Activated naive CD8-positive, alpha-beta T cell treated with anti-CD3 and anti-CD28 coated beads for 36 hours (primary cell): ENCODE measurements at regions not wholly inside any gene's neighbourhood (a gene's known extent, or its start where the extent isn't known, plus 50 kb on each side); places are given as distances from the start of the nearest gene placed in this dataset.
"Not testable (repeated sequence)": the region's sequence is repeated elsewhere in the genome, so short reads cannot be mapped to it uniquely, and the experiment has no call there.

Source experiments
- DNase-seq: peaks from one replicate; pipeline ENCODE4 v3.0.0; 2021
- H3K27ac Mint-ChIP-seq: one replicate; pipeline ENCODE4 v1.8.0; 2022; ENCODE audit warnings: mild to moderate bottlenecking, moderate library complexity, mixed read lengths
- H3K27me3 Mint-ChIP-seq: one replicate; pipeline ENCODE4 v1.8.0; 2022; ENCODE audit warnings: mild to moderate bottlenecking, mixed read lengths
- H3K36me3 Mint-ChIP-seq: one replicate; pipeline ENCODE4 v1.8.0; 2021; ENCODE audit warnings: mild to moderate bottlenecking, mixed read lengths
- H3K4me1 Mint-ChIP-seq: one replicate; pipeline ENCODE4 v1.8.0; 2021; ENCODE audit warnings: mixed read lengths
- H3K4me3 Mint-ChIP-seq: one replicate; pipeline ENCODE4 v1.8.0; 2022; ENCODE audit warnings: mild to moderate bottlenecking, moderate library complexity, mixed read lengths
- H3K9me3 Mint-ChIP-seq: one replicate; pipeline ENCODE4 v1.8.0; 2022; ENCODE audit warnings: mixed read lengths

DNA sequence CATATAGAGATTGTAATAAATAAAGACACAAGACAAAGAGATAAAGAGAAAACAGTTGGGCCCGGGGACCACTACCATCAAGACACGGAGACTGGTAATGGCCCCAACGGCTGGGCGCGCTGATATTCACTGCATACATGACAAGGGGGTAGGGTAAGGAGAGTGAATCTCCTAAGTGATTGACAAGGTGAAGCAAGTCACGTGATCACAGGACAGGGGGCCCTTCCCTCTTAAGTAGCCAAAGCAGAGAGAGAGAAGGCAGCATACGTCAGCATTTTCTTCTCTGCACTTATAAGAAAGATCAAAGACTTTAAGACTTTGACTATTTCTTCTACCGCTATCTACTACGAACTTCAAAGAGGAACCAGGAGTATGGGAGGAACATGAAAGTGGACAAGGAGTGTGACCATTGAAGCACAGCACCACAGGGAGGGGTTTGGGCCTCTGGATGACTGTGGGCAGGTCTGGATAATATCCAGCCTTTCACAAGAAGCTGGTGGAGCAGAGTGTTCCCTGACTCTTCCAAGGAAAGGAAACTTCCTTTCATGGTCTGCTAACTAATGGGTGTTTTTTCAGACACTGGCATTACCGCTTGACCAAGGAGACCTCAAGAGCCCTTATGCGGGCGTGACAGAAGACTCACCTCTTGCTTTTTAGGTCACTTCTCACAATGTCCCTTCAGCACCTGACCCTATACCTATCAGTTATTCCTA is 75.6 kb downstream of the MRPL39 start:
- not testable (repeated sequence) for DNase-seq, H3K36me3 Mint-ChIP-seq, H3K27ac Mint-ChIP-seq, H3K4me3 Mint-ChIP-seq, H3K27me3 Mint-ChIP-seq, H3K4me1 Mint-ChIP-seq
- H3K9me3 Mint-ChIP-seq, result peaks cover 19% of the 10 kb centered on the region

DNA sequence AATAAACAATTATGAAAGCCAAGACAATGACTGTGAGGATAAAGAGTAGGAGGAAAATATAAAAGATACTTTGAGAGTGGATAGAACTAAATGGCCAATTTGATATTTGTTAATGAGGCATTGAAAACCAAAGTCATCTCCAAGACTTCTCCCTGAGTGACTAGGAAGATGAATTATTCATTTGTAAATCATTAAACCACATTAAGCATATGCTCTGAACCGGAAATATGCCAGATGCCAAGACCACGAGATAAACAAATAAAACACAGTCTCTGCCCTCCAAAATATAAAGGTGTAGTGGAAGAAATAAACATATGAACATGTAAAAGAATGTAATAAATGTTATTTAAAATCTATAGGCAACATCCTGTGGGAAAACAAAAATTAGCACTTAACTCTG is 78.8 kb downstream of the MRPL39 start:
- H3K27me3 Mint-ChIP-seq, result no peaks in the 10 kb centered on the region
- no peak overlapping the region for H3K4me3 Mint-ChIP-seq
- H3K27ac Mint-ChIP-seq, result no peak overlapping the region
- H3K4me1 Mint-ChIP-seq, result peaks cover 2% of the 10 kb centered on the region
- H3K36me3 Mint-ChIP-seq, result no peaks in the 10 kb centered on the region
- no peak for DNase-seq
- H3K9me3 Mint-ChIP-seq, result peaks cover 9% of the 10 kb centered on the region

DNA sequence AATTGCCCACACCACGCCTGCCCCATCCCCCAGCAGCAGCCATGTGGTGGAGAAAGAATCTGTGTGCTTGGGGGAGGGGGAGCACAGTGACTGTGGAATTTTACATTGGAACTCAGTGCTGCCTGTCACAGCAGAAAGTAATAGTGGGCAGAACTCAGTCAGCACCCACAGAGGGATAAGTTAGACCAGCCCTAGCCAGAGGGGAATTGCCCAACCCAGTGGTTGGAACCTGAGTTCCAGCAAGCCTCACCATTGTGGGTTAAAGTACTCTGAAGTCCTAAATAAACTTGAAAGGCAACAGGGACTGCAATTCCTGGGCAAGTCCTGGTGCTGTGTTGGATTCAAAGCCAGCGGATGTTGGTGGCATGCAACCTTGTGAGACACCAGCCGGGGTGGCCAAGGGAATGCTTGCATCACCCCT is 88.8 kb downstream of the MRPL39 start:
- peaks cover 21% of the 10 kb centered on the region for H3K36me3 Mint-ChIP-seq
- DNase-seq, result no peak
- H3K27me3 Mint-ChIP-seq, result peaks cover 10% of the 10 kb centered on the region
- no peak overlapping the region for H3K27ac Mint-ChIP-seq
- H3K4me3 Mint-ChIP-seq, result no peak overlapping the region
- peaks cover 18% of the 10 kb centered on the region for H3K9me3 Mint-ChIP-seq
- peaks cover 22% of the 10 kb centered on the region for H3K4me1 Mint-ChIP-seq

DNA sequence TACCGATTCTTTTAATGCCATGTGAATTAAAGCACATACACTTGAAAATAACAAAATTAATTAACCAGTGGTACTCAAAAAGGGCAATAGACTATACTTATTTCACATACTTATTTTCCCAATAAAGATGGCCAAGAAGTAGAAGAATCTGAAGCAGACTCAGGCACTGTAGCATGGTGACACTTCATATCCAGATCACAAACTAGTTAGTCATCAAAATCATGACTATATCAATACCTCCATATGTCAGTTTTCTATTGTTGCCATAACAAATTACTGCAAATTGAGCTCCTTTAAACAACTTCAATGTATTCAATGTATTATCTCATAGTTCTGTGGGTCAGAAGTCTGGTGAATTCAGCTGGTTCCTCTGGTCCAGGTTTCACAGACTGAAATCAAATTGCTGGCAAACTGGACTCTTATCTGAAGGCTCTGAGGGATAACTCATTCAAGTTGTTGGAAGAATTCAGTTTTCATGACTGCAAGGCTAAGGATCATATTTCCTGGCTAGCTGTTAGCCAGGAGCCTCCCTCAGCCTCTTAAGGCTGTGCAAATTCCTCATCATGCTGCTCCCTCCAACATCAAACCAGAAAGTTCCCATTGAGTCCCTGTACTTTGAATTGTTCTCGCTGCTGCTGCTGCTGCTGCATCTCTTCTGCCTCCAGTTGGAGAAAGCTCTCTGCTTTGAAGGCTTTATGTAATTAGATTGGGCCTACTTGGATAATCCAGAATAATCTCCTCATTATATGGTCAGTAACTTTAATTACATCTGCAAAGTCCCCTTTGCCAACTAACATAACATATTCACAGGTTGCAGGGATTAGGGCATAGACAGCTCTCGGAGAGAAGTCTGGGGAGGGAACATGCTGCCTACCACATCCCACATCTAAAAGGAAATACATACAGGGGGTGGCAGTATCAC is 91.5 kb downstream of the MRPL39 start:
- H3K9me3 Mint-ChIP-seq, result peaks cover 19% of the 10 kb centered on the region
- H3K27ac Mint-ChIP-seq, result no peak overlapping the region
- peaks cover 4% of the 10 kb centered on the region for H3K27me3 Mint-ChIP-seq

DNA sequence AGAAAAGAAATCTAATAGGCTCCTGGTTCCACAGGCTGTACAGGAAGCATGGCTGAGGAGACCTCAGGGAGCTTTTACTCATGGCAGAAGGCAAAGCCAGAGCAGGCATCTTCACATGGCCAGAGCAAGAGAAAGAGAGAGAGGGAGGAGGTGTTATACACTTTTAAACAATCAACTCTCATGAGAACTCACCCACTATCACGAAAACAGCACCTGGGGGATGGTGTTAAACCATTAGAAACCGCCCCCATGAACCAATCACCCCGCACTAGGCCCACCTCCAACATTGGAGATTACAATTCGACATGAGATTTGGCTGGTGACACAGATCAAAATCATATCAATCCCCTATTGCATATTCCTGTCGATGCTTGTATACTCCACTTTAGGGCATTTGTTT is 93.5 kb downstream of the MRPL39 start:
- peak overlapping the region; percentile 75 for H3K27ac Mint-ChIP-seq
- H3K27me3 Mint-ChIP-seq, result no peaks in the 10 kb centered on the region
- peaks cover 50% of the 10 kb centered on the region for H3K4me1 Mint-ChIP-seq
- H3K9me3 Mint-ChIP-seq, result peaks cover 17% of the 10 kb centered on the region
- no peak overlapping the region for H3K4me3 Mint-ChIP-seq
- DNase-seq, result no peak
- H3K36me3 Mint-ChIP-seq, result peaks cover 34% of the 10 kb centered on the region

More for the DNA sequence above, 91.5 kb downstream of the MRPL39 start:
- H3K4me1 Mint-ChIP-seq, result peaks cover 41% of the 10 kb centered on the region
- H3K4me3 Mint-ChIP-seq, result no peak overlapping the region
- DNase-seq, result no peak
- H3K36me3 Mint-ChIP-seq, result peaks cover 38% of the 10 kb centered on the region

DNA sequence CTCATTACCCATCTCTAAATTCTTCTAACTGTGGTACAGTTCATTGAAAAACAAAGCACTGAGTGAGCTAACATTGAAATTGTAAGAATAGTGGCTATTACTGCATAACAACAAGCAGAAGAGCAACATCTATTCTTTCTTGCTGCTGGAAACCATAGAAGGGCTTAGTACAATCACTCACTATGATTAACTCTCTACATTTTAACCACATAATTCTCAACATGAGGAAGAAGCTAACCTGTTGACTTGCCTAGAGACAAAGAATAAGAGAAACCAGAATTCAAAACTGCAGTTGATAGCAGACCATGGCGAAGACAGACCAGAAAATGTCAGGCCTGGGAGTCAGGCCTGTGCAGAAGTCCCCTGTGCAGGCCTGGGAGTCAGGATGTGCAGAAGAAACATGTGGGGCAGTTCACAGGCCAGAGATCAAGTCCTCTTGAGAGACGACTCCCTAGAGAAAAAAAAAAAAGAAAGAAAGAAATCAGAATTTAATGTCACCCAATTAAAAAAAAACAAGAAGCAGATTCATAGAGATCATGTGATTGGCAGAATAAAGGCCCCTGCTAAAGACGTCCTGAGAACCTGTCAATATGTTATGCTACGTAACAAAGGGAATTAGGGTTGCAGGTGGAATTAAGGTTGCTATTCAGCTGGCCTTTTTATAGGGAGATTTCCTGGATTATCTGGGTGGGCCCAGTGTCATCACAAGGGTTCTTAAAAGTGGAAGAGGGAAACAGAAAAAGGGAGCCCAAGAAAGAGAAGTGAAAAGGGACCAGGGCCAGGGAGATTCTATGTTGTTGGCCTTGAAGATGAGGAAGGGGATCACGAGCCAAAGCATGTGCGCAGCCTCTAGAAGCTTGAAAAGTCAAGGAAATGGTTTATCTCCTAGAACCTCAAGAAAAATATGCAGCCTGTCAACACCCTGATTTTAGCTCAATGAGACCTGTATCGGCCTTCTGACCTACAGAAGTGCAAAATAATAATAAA is 94.9 kb downstream of the MRPL39 start:
- peaks cover 63% of the 10 kb centered on the region for H3K4me1 Mint-ChIP-seq
- no peaks in the 10 kb centered on the region for H3K27me3 Mint-ChIP-seq
- H3K9me3 Mint-ChIP-seq, result peaks cover 17% of the 10 kb centered on the region
- peak overlapping the region; percentile 83 for H3K27ac Mint-ChIP-seq
- peaks cover 41% of the 10 kb centered on the region for H3K36me3 Mint-ChIP-seq
- peak overlapping the region; percentile 52 for H3K4me3 Mint-ChIP-seq
- DNase-seq, result no peak

DNA sequence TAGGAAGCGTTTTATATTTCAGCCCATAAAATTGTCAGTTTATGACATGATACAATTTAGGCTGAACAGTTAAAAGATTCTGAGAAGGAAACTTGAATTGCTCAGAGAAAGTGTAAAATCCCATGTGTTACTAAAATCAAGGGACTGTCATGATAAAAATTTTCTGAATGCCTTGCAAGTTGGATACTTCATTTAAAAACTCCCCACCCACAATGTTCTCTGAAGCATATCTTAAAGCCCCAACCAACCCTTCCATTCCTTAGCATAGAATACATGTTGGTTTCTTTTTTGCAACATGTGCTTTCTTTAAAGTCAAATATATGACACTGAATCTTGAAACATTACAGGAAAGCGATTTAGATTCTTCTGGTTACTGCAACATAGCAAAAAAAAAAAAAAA is 97.4 kb downstream of the MRPL39 start:
- Mint-ChIP-seq H3K27me3 (no peaks in the 10 kb centered on the region), H3K4me3 (no peak overlapping the region), H3K9me3 (peaks cover 15% of the 10 kb centered on the region), H3K27ac (peak overlapping the region; percentile 89), H3K36me3 (peaks cover 46% of the 10 kb centered on the region), H3K4me1 (peaks cover 66% of the 10 kb centered on the region)
- no peak for DNase-seq

DNA sequence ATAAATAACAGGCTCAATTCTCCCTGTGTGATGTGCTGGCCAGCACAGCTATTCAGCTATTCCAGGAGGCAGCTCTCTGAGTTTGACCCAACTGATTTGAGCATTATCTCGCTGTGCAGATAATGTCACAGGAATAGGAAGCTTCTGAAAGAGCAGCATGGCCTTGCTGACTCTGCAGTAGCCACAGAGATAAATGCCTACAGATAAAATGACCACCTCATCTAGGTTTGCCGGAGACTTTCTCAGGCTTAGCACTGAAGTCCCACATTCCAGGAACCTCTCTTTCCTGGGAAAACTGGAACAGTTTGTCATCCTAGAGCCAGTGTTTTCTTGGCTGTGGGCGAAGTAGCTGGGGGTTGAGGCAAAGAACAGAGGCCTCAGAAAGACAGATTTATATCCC is 98.9 kb downstream of the MRPL39 start:
- H3K27me3 Mint-ChIP-seq, result no peaks in the 10 kb centered on the region
- peaks cover 66% of the 10 kb centered on the region for H3K4me1 Mint-ChIP-seq
- no peak for DNase-seq
- peak overlapping the region; percentile 76 for H3K27ac Mint-ChIP-seq
- no peak overlapping the region for H3K4me3 Mint-ChIP-seq
- H3K9me3 Mint-ChIP-seq, result peaks cover 19% of the 10 kb centered on the region
- H3K36me3 Mint-ChIP-seq, result peaks cover 49% of the 10 kb centered on the region

DNA sequence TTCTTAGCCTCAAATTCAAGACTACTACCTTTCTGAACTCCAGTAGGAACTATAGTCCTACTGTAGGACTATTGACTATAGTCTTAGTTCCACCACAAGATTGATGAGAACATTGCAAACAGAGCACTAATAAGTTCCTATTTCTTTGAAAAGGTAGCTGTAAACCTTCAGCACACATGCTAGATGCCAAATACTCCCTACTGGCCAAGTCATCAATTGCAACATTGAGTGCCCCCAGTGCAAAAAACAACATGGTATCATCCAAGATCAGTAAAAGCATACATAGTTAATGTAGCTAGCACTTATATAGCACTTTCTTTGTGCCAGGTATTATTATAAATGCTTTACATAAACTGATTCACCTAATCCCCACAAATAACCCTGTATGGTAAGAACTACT is 99.8 kb downstream of the MRPL39 start:
- Mint-ChIP-seq H3K9me3 (peaks cover 19% of the 10 kb centered on the region), H3K4me1 (peaks cover 62% of the 10 kb centered on the region), H3K4me3 (no peak overlapping the region), H3K27ac (no peak overlapping the region), H3K36me3 (peaks cover 46% of the 10 kb centered on the region), H3K27me3 (no peaks in the 10 kb centered on the region)
- DNase-seq, result no peak

DNA sequence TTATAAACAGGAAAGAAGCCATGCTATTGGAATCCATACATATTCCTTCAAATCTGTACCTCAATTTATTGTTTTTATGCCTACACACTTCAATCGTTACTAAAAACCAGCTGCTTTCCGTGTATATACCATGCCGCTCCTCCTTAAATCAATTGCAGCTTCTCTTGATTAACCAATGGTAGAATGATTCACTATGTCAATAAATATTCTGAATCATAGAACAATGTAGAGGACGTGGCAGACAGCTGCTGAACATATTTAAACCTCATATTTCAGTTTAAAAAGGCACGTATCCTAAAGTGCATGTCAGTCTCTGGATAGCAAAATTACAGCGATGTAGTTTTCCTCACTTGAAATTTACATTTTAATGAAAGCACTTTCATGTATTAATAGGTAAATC is 100.4 kb downstream of the MRPL39 start:
- H3K9me3 Mint-ChIP-seq, result peaks cover 22% of the 10 kb centered on the region
- H3K27ac Mint-ChIP-seq, result no peak overlapping the region
- DNase-seq, result no peak
- H3K36me3 Mint-ChIP-seq, result peaks cover 46% of the 10 kb centered on the region
- H3K4me1 Mint-ChIP-seq, result peaks cover 62% of the 10 kb centered on the region
- no peaks in the 10 kb centered on the region for H3K27me3 Mint-ChIP-seq
- H3K4me3 Mint-ChIP-seq, result no peak overlapping the region

DNA sequence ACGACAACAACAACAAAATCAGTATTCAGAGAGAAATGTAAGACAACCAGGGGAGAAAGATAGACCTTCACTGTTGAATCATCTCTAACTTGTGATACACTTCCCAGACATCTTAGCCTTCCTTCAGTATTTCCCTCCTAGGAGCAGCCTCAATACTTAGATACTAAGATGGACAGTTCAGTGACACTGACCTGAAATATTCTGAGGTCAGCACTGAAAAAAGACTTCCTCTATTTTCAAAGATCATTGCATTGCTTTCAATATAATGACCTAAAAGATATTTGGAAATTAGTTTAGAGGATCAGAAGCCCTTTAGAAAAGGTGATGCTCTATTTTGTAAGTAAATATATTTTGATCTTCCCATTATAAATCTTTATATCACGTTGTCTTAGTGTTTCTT is 101.0 kb downstream of the MRPL39 start:
- no peaks in the 10 kb centered on the region for H3K27me3 Mint-ChIP-seq
- H3K4me1 Mint-ChIP-seq, result peaks cover 67% of the 10 kb centered on the region
- peaks cover 27% of the 10 kb centered on the region for H3K9me3 Mint-ChIP-seq
- DNase-seq, result no peak
- H3K36me3 Mint-ChIP-seq, result peaks cover 51% of the 10 kb centered on the region
- H3K27ac Mint-ChIP-seq, result no peak overlapping the region
- no peak overlapping the region for H3K4me3 Mint-ChIP-seq

DNA sequence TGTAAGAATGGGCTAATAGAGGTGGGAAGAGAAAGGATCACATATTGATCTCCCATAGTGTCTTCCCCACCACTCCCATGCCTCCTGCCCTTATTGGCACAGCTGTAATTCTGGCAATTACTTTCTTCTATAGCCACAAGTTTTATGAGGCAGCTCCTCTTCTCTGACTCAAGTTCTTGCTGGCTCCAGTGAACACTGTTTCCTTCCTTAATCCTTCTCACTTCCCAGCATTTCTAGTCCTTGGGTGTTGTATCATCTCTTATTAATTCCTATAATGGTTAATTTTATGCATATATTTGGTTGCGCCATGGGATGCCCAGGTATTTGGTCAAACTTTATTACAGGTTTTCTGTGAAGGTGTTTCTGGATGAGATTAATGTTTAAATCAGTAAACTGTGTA is 103.3 kb downstream of the MRPL39 start:
- DNase-seq, result no peak
- Mint-ChIP-seq H3K9me3 (peaks cover 39% of the 10 kb centered on the region), H3K4me3 (no peak overlapping the region), H3K27ac (peak overlapping the region; percentile 81), H3K27me3 (no peaks in the 10 kb centered on the region), H3K36me3 (peaks cover 68% of the 10 kb centered on the region), H3K4me1 (peaks cover 64% of the 10 kb centered on the region)

DNA sequence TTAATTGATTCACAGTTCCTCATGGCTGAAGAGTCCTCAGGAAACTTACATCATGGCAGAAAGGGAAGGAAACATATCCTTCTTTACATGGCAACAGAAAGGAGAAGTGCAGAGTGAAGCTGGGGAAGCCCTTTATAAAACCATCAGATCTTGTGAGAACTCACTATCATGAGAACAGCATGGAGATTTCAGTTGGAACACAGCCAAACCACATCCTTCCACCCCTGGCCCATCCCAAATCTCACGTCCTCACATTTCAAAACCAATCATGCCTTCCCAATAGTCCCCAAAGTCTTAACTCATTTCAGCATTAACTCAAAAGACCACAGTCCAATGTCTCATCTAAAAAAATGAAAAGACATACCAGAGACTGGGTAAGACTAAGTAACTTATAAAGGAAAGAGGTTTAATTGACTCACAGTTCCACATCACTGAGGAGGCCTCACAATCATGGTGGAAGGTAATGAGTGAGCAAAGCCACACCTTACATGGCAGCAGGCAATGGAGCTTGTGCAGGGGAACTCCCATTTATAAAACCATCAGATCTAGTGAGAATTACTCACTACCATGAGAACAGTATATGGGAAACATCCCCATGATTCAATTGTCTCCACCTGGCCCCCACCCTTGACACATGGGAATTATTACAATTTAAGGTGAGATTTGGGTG is 105.2 kb downstream of the MRPL39 start:
- H3K4me1 Mint-ChIP-seq, result peaks cover 51% of the 10 kb centered on the region
- DNase-seq, result peak; percentile 56
- H3K27me3 Mint-ChIP-seq, result no peaks in the 10 kb centered on the region
- peak overlapping the region; percentile 99 for H3K27ac Mint-ChIP-seq
- H3K9me3 Mint-ChIP-seq, result peaks cover 44% of the 10 kb centered on the region
- H3K36me3 Mint-ChIP-seq, result peaks cover 69% of the 10 kb centered on the region
- H3K4me3 Mint-ChIP-seq, result peak overlapping the region; percentile 53

DNA sequence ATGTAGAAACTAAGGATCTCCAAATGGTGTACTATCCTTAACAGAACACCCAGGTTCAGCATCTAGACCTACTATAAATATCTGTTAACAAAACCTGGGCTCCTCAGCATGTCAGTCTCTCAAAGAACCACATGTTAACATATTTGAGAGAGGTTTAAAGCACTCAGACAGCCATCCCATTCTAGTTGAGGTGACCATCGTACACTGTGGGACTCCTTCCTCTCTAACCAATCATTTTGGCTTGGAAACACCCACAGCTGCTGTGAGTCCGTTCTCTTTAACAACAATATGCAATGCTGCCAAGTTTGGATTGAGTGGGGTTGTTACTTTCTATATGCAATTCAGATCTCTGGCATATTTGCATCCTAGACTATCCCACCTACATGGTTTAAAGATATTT is 105.8 kb downstream of the MRPL39 start:
- peaks cover 50% of the 10 kb centered on the region for H3K4me1 Mint-ChIP-seq
- H3K27me3 Mint-ChIP-seq, result no peaks in the 10 kb centered on the region
- DNase-seq, result no peak
- peaks cover 75% of the 10 kb centered on the region for H3K36me3 Mint-ChIP-seq
- H3K4me3 Mint-ChIP-seq, result peak overlapping the region; percentile 26
- H3K9me3 Mint-ChIP-seq, result peaks cover 44% of the 10 kb centered on the region
- H3K27ac Mint-ChIP-seq, result peak overlapping the region; percentile 99
